Endodermal cell (in vitro differentiated cells): ENCODE measurements at regions not wholly inside any gene's neighbourhood (a gene's known extent, or its start where the extent isn't known, plus 50 kb on each side); places are given as distances from the start of the nearest gene placed in this dataset.

Experiments used
- DNase-seq: peaks from one replicate; pipeline ENCODE4 v3.0.0-alpha.2; 2017
- H3K27ac ChIP-seq: 2 replicates; pipeline ENCODE4 v1.5.1; 2013; ENCODE audit warnings: mild to moderate bottlenecking, low read depth, low read length, moderate library complexity
- H3K27me3 ChIP-seq: 2 replicates; pipeline ENCODE4 v1.6.1; 2013; ENCODE audit warnings: mild to moderate bottlenecking, low read length, moderate library complexity; ENCODE audit not compliant: insufficient read depth, control insufficient read depth, poor library complexity, severe bottlenecking
- H3K36me3 ChIP-seq: 2 replicates; pipeline ENCODE4 v1.7.0; 2013; ENCODE audit warnings: mild to moderate bottlenecking, low read length, moderate library complexity; ENCODE audit not compliant: control insufficient read depth, insufficient read depth
- H3K4me1 ChIP-seq: one replicate; pipeline ENCODE4 v1.7.0; 2013; ENCODE audit warnings: low read length; ENCODE audit not compliant: control insufficient read depth, insufficient read depth
- H3K4me3 ChIP-seq: 2 replicates; pipeline ENCODE4 v1.5.1; 2013; ENCODE audit warnings: mild to moderate bottlenecking, low read length, moderate library complexity
- H3K9ac ChIP-seq: 2 replicates; pipeline ENCODE4 v1.6.1; 2013; ENCODE audit warnings: mild to moderate bottlenecking, low read length, moderate library complexity; ENCODE audit not compliant: poor library complexity, severe bottlenecking; ENCODE audit errors: extremely low read depth
- H3K9me3 ChIP-seq: 2 replicates; pipeline ENCODE4 v1.6.1; 2013; ENCODE audit warnings: mild to moderate bottlenecking, low read length, moderate library complexity; ENCODE audit not compliant: control insufficient read depth
- H3K27ac Mint-ChIP-seq: 2 replicates; pipeline ENCODE4 v1.8.0; 2020; ENCODE audit warnings: mixed read lengths
- H3K27me3 Mint-ChIP-seq: 2 replicates; pipeline ENCODE4 v1.8.0; 2021; ENCODE audit warnings: mild to moderate bottlenecking, mixed read lengths; ENCODE audit not compliant: insufficient read depth
- H3K36me3 Mint-ChIP-seq: 2 replicates; pipeline ENCODE4 v1.8.0; 2020; ENCODE audit warnings: low read depth, mixed read lengths
- H3K4me1 Mint-ChIP-seq: 2 replicates; pipeline ENCODE4 v1.8.0; 2020; ENCODE audit warnings: mixed read lengths
- H3K4me3 Mint-ChIP-seq: 2 replicates; pipeline ENCODE4 v1.8.0; 2020; ENCODE audit warnings: mild to moderate bottlenecking, moderate library complexity, mixed read lengths
- H3K9me3 Mint-ChIP-seq: 2 replicates; pipeline ENCODE4 v1.8.0; 2020; ENCODE audit warnings: mild to moderate bottlenecking, mixed read lengths
- CTCF ChIP-seq: fragments of 200-600 bp; sonication (generic); conservative IDR thresholded peaks from 2 replicates; pipeline ENCODE4 v1.5.0; 2021; ENCODE audit warnings: antibody characterized with exemption, mild to moderate bottlenecking
- WGBS, 2 experiments: methylation state at CpG; one replicate each; pipeline versions ENCODE4 v1.1.5 to v1.1.7; 2013; ENCODE audit warnings: missing lambda C conversion rate in 2 of 2, mixed read lengths in 1 of 2; ENCODE audit not compliant: insufficient coverage in 1 of 2, insufficient read length in 1 of 2; 5-methylcytosine and 5-hydroxymethylcytosine counted together

- DNase-seq = no peak
- H3K36me3 ChIP-seq = no peaks in the 10 kb centered on the region
- Mint-ChIP-seq H3K9me3 (no peaks in the 10 kb centered on the region), H3K27me3 (no peaks in the 10 kb centered on the region), H3K36me3 (no peaks in the 10 kb centered on the region), H3K4me3 (no peak overlapping the region), H3K4me1 (no peaks in the 10 kb centered on the region), H3K27ac (no peak overlapping the region)
- no peak overlapping the region for H3K4me3 ChIP-seq
- 80 to 89% methylated on average over 2 of the region's 3 CpGs for WGBS, 2 experiments
- H3K27ac ChIP-seq = no peak overlapping the region
- no peaks in the 10 kb centered on the region for H3K27me3 ChIP-seq
- no peaks in the 10 kb centered on the region for H3K9me3 ChIP-seq
- TF ChIP-seq CTCF = no peak
- peaks cover under 1% of the 10 kb centered on the region for H3K4me1 ChIP-seq
- no peak overlapping the region for H3K9ac ChIP-seq
These were observed 373.7 kb upstream of the SLITRK6 start for GRCh38 chr13:86172961-86173360.

- Mint-ChIP-seq H3K27me3 (no peaks in the 10 kb centered on the region), H3K36me3 (no peaks in the 10 kb centered on the region), H3K4me3 (no peak overlapping the region), H3K27ac (no peak overlapping the region), H3K4me1 (peaks cover 3% of the 10 kb centered on the region), H3K9me3 (peaks cover 7% of the 10 kb centered on the region)
- Histone ChIP-seq H3K27ac (no peak overlapping the region), H3K4me1 (no peaks in the 10 kb centered on the region), H3K9me3 (no peaks in the 10 kb centered on the region), H3K36me3 (no peaks in the 10 kb centered on the region), H3K27me3 (no peaks in the 10 kb centered on the region), H3K9ac (no peak overlapping the region), H3K4me3 (no peak overlapping the region)
- TF ChIP-seq CTCF = no peak
- no CpG with 5 or more reads among the region's 1 CpG for WGBS, 2 experiments
- DNase-seq = no peak
These were observed 362.0 kb upstream of the SLITRK6 start for GRCh38 chr13:86161257-86161656.

- 85% methylated on average over 2 of the region's 3 CpGs; no CpG with 5 or more reads in 1 of the 2 experiments for WGBS, 2 experiments
- Mint-ChIP-seq H3K27me3 (no peaks in the 10 kb centered on the region), H3K27ac (no peak overlapping the region), H3K4me1 (peaks cover 5% of the 10 kb centered on the region), H3K36me3 (no peaks in the 10 kb centered on the region), H3K4me3 (no peak overlapping the region), H3K9me3 (peaks cover 2% of the 10 kb centered on the region)
- H3K27ac ChIP-seq = no peak overlapping the region
- H3K4me1 ChIP-seq = no peaks in the 10 kb centered on the region
- TF ChIP-seq CTCF = no peak
- H3K27me3 ChIP-seq = no peaks in the 10 kb centered on the region
- no peaks in the 10 kb centered on the region for H3K9me3 ChIP-seq
- H3K4me3 ChIP-seq = no peak overlapping the region
- no peak for DNase-seq
- no peak overlapping the region for H3K9ac ChIP-seq
- no peaks in the 10 kb centered on the region for H3K36me3 ChIP-seq
These were observed 356.5 kb upstream of the SLITRK6 start for GRCh38 chr13:86155756-86156155.
